ENCODE measurements at regions not wholly inside any gene's neighbourhood (a gene's known extent, or its start where the extent isn't known, plus 50 kb on each side); places are given as distances from the start of the nearest gene placed in this dataset.
"Not testable (repeated sequence)": the region's sequence is repeated elsewhere in the genome, so short reads cannot be mapped to it uniquely, and the experiment has no call there.

DNA sequence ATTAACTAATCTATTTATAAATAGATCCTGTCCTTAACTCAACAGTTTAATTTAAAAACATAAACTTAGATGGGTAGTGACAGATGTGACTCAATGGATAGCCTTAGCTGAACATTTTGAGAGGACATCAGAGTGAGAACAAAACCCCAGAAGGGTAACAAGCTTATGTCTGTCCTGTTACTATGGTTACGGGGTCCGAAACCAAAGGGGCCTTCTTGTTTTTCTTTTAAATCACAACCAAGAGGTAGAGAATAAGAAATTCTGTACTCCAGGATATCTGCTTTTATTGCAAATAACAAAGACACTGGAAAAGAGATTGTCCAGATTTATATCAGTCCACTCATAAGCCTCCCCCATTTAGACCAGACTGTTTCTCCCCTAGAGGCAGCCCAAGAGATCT is 612.1 kb downstream of the MTRR start:
- no peak for DNase-seq

DNA sequence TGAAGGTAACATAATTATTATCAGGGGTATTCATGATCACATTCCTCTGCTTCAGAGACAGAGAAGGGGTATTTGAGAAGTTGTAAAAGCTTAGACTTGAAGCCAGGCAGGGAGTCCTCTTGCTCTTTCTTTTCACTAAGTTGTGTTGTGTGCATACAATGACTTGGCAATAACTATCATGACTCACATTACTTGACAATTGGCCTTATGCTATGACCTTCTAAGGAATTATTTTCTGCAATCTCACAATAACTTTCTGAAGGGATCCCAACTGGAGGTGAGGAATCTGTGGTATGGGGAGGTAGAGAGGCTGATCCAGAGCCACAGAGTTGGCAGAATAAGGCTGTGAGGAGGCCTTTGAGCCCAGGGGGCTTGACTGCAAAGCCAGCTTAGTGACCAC is 622.3 kb downstream of the MTRR start:
- no peak for DNase-seq

DNA sequence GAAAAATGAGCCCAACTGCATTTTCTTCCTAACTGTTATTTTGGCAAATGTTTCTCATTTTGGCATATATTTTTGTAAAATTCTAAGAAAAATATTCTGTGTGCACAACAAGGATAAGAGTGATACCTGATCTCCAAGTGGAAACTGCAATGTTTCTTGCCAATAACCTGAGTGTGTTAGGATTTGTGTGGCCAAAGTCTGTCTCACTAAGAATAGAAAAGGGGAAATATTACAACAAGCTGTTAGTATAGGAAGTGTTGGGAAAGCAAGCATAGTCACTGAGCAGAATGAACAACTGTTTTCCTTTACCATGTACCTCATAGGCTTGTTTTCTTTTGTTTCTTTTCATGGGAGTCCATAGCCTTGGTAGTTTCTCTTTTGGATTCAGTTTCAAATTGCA is 624.2 kb downstream of the MTRR start:
- DNase-seq, result no peak

DNA sequence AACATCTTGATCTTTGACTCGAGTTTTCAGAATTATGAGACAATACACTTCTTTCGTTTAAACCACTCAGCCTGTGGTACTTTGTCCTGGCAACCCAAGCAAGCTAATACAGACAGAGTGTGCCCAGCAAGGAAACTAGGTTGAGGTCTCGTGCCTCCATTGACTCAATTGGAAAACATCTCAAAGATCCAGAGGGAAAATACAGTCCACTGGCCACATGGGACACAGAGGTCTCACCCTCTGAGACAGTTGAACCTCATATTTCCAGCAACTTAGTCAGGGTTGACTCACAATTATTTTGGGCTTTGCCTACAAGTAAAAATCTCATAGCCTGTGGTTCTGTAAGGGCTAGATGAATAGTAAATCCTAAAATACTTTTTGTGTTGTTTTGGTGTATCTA is 631.5 kb downstream of the MTRR start:
- no peak for DNase-seq

DNA sequence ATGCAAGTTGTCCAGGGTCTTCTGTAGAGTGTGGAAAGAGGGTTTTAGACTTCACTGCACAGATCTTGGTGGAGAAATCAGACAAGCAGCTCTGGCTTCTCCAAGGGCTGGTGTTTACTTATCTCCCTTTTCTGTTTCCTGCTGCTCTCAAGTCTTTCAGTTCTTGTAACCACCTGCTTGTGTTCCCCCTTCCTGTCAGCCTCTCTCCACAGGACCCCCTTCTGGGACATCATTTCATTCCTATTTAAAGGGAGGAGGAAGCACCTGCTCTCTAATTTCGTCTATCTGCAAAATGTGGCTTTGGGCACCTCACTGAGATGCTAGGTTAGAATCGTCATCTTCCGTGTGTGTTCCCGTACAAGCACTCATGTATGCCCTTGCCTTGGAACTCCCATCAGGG is 636.2 kb downstream of the MTRR start:
- DNase-seq, result no peak

DNA sequence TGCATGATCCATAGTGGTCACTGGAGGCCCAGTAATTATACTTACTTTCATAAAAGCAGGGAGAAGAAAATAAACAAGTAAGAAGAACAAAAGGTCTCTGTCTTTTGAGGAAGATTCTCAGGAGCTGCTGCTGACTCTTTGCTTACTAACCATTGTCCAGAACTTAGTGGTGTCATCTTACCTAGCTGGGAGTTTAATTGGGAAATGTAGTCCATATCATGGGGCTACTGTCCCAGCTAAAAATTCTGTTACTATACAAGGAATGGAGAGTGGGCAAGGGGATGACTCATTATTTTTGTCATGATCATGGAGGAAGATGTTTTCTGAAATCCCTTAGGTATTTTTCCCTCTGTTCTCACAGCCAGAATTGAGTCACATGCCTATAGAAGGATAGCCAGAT is 639.3 kb downstream of the MTRR start:
- no peak for DNase-seq

DNA sequence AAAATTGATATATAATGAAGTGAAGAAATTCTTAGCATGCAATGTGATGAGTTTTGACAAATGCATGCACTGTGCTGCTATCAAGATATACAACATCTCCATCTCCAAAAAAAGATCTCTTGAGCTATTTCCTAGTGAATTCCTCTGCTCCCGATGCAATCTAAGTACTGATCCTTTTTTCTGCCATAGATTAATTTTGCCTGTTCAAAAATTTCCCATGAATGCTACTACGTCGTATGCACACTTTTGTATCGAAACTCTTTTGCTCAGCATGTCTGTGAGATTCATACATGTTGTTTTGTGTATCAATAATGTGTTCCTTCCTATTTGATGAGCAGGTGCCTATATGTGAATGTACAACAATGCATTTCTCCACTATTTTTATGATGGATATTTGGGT is 647.4 kb downstream of the MTRR start:
- no peak for DNase-seq

DNA sequence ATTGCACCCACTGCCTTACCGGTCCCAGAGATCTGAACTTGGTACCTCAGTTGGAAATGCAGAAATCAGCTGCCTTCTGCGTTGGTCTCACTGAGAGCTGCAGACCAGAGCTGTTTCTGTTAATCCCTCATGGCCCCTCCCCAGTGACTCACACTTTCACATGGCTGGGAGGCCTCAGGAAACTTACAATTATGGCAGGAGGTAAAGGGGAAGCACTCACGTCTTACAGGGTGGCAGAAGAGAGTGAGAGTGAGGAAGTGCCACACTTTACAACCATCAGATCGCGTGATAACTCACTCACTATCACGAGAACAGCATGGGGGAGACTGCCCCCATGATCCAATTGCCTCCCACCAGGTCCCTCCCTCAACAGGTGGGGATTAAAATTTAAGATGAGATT is 648.5 kb downstream of the MTRR start:
- no peak for DNase-seq

DNA sequence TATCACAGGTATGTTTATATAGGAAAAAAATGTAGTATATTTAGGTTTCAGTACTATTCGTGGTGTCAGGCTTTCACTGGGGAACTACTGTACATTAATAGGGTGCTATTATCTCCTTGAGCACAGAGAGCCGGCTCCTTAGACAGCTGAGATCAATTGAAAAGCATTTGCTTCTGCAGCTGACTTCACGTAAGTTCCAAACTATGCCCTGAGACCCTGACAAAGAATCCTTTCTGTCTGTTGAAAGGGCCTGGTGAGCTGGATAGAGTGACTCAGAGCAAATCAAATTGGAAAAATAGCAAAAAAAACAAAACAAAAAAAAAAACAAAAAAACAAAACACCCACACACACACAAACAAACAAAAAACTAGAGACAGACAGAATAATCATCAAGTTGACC is 652.0 kb downstream of the MTRR start:
- no peak for DNase-seq

DNA sequence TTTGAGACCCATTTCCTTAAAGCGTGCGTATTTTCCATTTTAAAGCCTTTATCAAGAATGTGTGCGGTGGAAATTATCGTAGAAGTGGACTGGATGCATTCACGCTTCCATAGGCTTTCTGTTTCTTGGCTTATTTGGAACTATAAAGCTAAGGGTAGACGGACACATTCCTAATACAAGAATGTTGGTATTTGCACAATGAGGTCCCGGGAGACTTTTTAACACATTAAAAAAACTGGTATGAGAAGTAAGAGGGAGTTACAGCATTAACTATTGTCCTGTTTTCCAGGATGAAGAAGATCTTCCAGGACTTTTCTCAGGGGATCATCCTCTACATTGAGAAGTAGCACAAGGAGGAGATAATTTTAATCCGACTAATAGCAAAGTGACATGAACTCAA is 653.0 kb downstream of the MTRR start:
- DNase-seq, result no peak

DNA sequence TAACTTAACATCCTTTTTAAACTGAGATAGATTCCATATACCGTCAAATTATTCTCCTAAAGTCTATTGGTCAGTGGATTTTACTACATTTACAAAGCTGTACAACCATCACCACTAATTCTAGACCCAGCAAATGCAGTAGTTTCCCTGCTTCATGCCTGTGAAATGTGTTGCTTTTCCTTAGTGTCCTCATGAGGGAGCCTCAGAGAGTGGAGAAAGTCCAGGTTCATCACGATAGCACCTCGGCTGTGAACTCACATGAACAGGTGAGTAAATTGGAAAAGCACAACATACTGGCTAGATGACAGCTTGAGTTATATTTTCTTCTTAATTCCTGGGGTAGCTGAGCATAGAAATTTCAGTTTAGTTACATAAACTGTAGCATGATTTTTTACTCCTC is 653.7 kb downstream of the MTRR start:
- DNase-seq, result no peak

DNA sequence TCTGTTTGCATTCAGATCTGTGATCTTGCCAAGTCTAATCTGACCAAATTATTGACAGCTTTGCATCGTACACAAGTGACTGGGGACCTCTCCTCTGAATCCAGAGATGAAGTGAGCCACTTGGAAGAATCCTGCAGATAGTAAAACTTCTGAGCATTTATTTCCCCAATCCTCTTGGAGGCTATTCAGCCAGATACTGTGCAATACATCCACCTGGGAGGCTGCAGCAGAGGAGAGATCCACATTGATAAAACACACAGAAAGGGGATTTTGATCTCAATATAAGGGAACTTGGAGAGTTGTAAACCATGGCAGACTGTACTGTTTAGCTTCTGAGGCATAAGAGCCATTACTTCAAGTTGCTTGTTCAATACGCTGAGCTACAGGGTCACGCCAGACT is 654.6 kb downstream of the MTRR start:
- DNase-seq, result no peak

DNA sequence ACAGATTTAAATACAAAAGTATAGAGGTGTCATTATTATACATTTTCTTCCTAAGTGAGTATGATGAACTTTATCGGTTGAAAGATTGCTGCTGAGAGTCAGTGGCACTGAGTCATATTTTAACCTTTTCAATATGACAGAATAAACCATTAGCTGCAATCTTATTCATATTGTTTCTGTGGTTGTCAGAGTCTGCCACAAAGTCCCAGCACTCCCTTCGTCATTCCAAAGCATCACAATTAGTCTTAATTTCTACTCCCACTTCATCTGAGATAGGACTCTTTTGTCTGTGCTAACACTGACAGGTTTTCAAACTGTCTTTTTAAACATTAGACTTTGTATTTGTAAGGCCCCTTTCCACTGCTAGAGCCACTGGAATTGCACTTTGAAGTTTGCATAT is 656.9 kb downstream of the MTRR start:
- no peak for DNase-seq

DNA sequence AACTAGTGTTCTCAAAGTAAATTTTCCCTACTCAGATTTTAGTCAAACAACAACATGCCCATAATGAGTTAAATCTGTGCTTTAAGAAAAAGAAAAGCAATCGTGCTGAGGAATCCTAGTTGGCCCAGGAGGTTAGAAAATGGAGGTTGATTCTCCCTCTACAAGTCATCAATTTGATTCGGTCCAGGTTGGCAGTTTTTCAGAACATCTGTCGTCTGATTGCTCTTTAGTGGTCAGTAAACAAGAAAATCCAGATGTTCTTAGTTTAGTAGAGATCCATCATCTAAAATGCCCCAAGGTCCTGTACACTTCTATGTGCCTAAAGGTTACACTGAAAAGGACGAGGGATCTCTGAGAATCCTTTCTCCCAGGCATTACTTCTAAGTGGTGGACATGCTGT is 659.2 kb downstream of the MTRR start:
- DNase-seq, result no peak

DNA sequence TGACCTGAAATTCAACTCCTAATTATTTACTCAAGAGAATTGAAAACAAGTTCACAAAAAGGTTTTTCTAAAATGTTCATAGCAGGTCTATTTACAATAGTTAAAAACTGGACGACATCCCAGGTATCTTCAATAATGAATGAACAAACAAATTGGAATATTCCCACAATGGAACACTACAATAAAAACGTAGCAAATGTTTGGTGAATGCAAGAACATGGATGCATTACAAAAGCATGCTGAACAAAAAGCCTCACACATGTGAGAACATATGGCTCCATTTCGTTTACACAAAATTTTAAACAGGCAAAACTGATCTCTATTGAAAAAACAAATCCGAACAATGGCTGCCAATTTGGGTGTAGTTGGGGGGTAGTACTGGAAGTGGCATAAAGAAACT is 669.9 kb downstream of the MTRR start:
- DNase-seq, result no peak

DNA sequence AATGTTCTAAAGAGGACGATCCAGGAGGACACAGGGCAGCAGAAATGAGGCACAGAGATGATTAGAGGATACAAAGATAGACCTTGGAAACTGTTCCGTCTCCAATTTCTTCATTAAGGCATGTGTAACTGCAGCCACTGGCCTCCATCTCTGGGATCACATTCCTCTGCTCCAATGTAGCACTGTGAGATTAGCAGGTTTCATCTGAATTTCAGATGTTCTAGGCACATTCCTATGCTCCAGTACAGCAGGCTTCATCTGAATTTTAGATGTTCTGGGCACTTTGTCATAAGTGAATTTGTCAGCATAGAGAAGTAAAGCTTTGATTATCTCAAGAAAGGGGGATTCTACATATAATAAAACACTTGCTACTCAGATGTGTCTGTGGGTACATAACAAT is 671.4 kb downstream of the MTRR start:
- no peak for DNase-seq

DNA sequence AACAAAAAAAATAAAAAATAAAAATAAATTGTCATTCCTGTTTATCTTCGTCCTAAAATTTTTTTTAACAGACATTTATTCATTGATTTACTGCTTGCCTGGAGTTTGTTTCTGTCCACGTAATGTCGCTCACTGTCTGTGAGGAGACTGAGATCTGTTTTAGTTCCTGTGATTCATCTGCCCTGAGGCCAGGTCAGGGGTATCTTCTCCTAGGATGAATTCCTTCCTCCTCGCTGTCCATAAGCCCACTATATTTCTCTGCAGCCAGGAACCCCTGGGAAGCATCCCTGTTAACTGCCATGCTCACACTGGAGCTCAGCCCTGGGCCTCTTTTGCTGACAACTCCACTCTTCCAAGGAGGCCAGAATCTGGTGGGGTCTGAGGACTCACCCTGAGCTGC is 682.0 kb downstream of the MTRR start:
- DNase-seq, result no peak

DNA sequence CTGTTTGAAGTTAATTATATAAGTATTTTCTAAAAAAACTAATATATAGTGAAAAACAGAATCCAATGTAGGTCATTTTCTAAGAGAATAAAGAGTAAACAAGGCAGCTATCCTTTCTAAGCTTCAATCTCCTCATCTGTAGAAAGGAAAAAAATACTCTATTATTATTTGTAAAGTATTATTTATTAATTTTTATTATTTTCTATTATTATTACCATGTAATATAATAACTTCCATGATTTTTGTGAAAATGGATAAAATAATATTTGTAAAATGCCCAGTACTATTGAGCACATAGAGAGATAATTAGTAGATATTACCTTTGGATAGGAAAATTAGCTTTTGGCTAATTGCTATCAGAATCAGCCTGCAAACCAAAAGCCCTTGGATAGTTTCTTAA is 684.4 kb downstream of the MTRR start:
- no peak for DNase-seq

DNA sequence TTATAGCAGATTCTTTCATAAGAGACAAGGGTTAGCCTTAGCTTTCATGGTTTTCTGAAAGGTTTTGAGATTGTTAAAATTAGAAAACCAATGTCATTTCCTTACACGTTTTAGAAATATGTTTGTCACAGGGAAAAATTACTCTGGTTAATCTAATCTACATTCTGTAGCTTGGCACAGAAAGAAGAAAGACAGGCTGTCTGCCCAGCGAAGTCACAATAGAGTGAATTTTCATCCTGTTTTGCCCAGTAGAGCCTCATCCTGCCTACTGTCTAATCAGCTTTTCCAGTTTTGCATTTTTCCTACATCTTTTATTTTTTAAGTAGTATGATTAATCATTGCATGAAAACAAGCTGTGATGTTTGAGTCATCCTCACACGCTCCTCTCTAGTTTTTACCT is 688.8 kb downstream of the MTRR start:
- no peak for DNase-seq

DNA sequence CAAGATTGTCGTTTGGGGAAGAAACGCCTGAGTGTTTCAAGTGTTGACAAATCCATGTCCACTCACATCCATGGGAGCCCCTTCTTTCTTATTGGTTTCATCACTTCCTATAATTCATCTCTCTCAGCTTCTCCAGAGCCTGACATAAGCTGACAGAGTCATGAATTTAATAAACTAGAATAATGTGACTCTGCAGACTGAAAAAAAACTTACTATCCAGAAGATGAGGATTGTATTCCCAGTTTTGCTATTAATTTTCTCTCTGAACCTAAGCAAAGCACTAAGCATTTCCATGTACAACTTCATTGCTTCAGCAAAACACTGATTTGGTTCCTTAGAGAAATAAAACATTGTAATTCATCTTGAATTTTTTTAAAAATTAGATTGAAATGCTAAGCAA is 691.8 kb downstream of the MTRR start:
- no peak for DNase-seq

DNA sequence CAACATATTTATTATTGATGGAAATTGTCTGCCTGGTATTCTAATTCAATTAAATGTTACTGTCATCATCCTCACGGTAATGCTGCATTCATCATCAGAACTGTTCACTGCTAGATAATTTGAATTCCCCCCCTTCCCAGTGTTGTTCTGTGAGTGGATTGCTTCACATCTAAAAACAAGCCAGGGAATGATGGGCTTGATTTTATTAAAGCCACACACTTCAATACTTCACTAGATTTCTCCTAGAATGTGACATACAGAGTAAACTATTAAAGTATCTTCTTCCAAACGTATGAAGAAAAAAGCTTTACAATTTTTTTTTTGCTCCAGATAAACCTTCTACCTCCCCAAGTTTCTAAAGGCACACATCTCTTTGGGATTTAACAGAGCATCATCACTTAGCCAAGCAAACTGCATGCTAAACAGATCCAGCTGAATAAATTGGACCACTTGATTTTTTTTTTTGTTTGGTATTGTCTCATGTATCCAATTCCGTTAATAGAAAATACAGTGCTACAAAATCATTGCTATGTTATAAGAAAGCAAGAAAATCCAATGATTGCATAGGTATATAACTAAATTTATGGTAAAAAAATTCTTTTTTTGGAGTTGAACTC is 692.4 kb downstream of the MTRR start:
- DNase-seq, result no peak

DNA sequence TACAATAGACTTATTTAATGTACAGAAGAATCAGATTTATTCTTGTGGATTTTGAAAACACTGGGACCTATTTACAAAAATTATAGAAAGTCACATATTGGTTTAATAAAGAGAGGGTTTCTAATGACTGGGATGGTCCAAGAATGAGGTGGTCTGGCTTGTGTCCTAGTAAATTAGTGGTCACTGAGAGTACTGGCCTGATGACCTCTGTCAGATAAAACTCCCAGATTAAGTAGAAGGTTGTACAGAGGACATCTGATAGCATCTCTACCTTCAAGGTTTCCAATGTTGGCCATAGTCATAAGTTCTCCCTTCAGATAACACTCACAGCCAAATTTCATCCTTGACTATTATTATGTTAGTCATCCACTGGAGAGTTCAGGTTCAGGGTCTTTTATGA is 692.9 kb downstream of the MTRR start:
- no peak for DNase-seq

DNA sequence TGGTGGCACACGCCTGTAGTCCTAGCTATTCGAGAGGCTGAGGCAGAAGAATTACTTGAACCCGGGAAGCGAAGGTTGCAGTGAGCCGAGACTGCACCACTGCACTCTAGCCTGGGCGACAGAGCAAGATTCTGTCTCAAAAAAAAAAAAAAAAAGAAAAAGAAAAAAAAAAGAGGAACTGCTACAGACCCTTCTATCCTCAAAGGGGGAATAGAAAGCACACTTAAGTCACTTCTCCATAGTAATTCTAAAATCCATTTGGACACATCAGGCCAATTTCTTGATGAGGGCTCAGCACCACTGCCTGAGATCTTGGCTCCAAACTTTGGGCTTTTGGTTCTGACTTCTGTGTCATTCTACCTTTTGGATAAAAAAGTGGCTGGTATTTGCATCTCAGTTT is 694.6 kb downstream of the MTRR start:
- DNase-seq, result not testable (repeated sequence)

DNA sequence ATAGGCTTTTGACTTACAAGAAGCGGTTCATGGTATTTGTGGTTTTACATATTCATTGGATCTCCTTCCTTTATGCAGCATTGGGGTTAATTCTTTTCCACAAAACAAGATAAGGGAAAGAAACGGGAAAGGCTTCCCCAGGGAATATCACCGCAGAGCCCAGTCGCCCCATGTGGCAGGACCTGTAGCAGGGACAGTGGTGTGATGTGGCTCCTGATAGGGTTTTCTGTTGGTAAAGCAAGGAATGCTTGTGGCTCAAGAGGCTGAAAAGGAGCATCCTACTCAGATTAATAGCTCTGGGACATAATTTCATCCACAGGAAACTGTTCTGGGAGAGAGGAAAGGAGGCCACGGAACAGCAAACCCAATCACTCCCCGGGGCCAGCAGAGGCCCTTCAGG is 699.9 kb downstream of the MTRR start:
- no peak for DNase-seq

DNA sequence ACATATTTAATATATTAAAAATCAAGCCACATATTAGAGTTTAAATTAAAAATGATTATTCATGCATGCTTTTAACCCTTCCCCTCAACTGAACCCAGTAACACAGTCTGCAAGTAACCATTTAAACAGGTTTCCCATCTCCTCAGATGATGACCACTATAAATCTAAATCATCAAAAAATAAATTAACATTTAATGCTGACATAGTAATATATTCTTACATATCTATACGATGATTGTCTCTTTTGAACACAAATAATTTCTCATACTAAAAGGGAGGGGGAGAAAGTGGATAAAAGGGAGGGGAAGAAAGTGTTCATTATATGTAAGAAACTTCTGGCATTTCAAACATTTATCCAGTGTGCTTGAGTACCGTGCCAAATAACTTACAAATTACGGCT is 701.6 kb downstream of the MTRR start:
- DNase-seq, result no peak

DNA sequence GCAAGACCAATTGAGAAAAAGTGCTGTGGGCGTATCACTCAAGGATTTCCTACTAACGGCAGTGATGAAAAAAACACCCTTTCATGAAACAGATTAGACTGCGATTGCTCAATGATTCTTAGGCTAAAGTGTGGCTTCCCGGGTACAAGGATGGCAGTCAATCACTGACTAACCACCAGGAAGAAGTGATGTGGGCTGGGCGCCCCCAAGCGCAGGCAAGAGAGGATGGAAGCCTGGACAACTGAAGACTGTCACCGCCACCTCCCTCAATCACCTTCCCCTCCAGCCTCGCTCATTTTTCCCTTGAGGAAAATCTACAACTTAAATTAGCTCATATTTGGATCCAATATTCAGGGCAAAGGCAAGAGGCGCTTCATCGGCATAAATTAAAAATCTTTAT is 707.2 kb downstream of the MTRR start:
- DNase-seq, result no peak

Data from NCI-H510A (cell line).